Stimulated activated naive CD4-positive, alpha-beta T cell treated with Interleukin-2 at 50 U/mL for 16 hours (primary cell): ENCODE measurements at regions not wholly inside any gene's neighbourhood (a gene's known extent, or its start where the extent isn't known, plus 50 kb on each side); places are given as distances from the start of the nearest gene placed in this dataset.

ENCODE experiments used
- DNase-seq: peaks from one replicate; lab custom pipeline; 2025; lab: John Stamatoyannopoulos, UW

- no peak for DNase-seq
Measured at GRCh38 chr5:6806668-6807067, 93.4 kb downstream of the TENT4A start.

- no peak for DNase-seq
Measured at GRCh38 chr5:6808462-6808861, 95.2 kb downstream of the TENT4A start.

GRCh38 chr5:6810641-6811405 lies 97.6 kb downstream of the TENT4A start:
- no peak for DNase-seq

GRCh38 chr5:6812091-6812490 lies 98.9 kb downstream of the TENT4A start:
- no peak for DNase-seq

- DNase-seq: no peak
Measured at GRCh38 chr5:6812800-6813731, 99.8 kb downstream of the TENT4A start.

GRCh38 chr5:6814816-6815215 lies 101.6 kb downstream of the TENT4A start:
- DNase-seq: no peak

- no peak for DNase-seq
Measured at GRCh38 chr5:6818594-6819511, 105.6 kb downstream of the TENT4A start.

- no peak for DNase-seq
Measured at GRCh38 chr5:6819521-6819920, 106.3 kb downstream of the TENT4A start.

GRCh38 chr5:6820851-6821479 lies 107.7 kb downstream of the TENT4A start:
- DNase-seq: peak; percentile 20

GRCh38 chr5:6822068-6822467 lies 108.8 kb downstream of the TENT4A start:
- DNase-seq: no peak

- no peak for DNase-seq
Measured at GRCh38 chr5:6822556-6823343, 109.5 kb downstream of the TENT4A start.

GRCh38 chr5:6823996-6824395 lies 110.8 kb downstream of the TENT4A start:
- DNase-seq: no peak

GRCh38 chr5:6825678-6826244 lies 112.5 kb downstream of the TENT4A start:
- DNase-seq: no peak

GRCh38 chr5:6826756-6827155 lies 113.5 kb downstream of the TENT4A start:
- no peak for DNase-seq

- peak; percentile 47 for DNase-seq
Measured at GRCh38 chr5:6827526-6828219, 114.4 kb downstream of the TENT4A start.

GRCh38 chr5:6829150-6829784 lies 116.0 kb downstream of the TENT4A start:
- DNase-seq: peak; percentile 63

- DNase-seq: no peak
Measured at GRCh38 chr5:6830643-6831239, 117.5 kb downstream of the TENT4A start.
